Loucy (cell line): ENCODE measurements at regions not wholly inside any gene's neighbourhood (a gene's known extent, or its start where the extent isn't known, plus 50 kb on each side); places are given as distances from the start of the nearest gene placed in this dataset.

ENCODE experiments used
- H2AFZ ChIP-seq: fragments of 200-600 bp; sonication (generic); 2 replicates; pipeline ENCODE4 v1.6.0; 2016; ENCODE audit warnings: antibody characterized with exemption, mild to moderate bottlenecking, low read length, moderate library complexity
- H3F3A ChIP-seq: fragments of 200-600 bp; 2 replicates; pipeline ENCODE4 v1.6.0; 2016; ENCODE audit warnings: antibody characterized with exemption, low read depth, mild to moderate bottlenecking
- H3K27me3 ChIP-seq: fragments of 200-600 bp; sonication (generic); 2 replicates; pipeline ENCODE4 v1.6.1; 2014; ENCODE audit warnings: low read length, mild to moderate bottlenecking; ENCODE audit not compliant: insufficient read depth, poor library complexity, severe bottlenecking
- H3K36me3 ChIP-seq: fragments of 200-600 bp; sonication (generic); 2 replicates; pipeline ENCODE4 v1.6.1; 2016; ENCODE audit warnings: low read length; ENCODE audit not compliant: insufficient read depth
- H3K4me1 ChIP-seq: fragments of 200-600 bp; sonication (generic); 2 replicates; pipeline ENCODE4 v1.5.1; 2014; ENCODE audit warnings: low read length, mild to moderate bottlenecking; ENCODE audit not compliant: insufficient read depth, poor library complexity, severe bottlenecking
- H3K4me2 ChIP-seq: fragments of 200-600 bp; sonication (generic); 2 replicates; pipeline ENCODE4 v1.6.0; 2014; ENCODE audit warnings: antibody characterized with exemption, low read length, low read depth, mild to moderate bottlenecking; ENCODE audit not compliant: poor library complexity, severe bottlenecking
- H3K4me3 ChIP-seq: fragments of 200-600 bp; sonication (generic); 2 replicates; pipeline ENCODE4 v1.5.1; 2014; ENCODE audit warnings: low read length, mild to moderate bottlenecking, mixed read lengths; ENCODE audit not compliant: poor library complexity, severe bottlenecking
- H3K79me2 ChIP-seq: fragments of 200-600 bp; sonication (generic); 2 replicates; pipeline ENCODE4 v1.6.1; 2014; ENCODE audit warnings: low read length; ENCODE audit not compliant: insufficient read depth
- H3K9ac ChIP-seq: fragments of 200-600 bp; sonication (generic); 2 replicates; pipeline ENCODE4 v1.6.0; 2014; ENCODE audit warnings: mild to moderate bottlenecking, low read depth, low read length, moderate library complexity; ENCODE audit not compliant: poor library complexity, severe bottlenecking
- H3K9me2 ChIP-seq: fragments of 200-600 bp; sonication (generic); replicated peaks from 2 replicates; pipeline ENCODE4 v1.6.1; 2016; ENCODE audit warnings: low read depth, low read length, mixed read lengths
- H3K9me3 ChIP-seq: fragments of 200-600 bp; sonication (generic); 2 replicates; pipeline ENCODE4 v1.6.1; 2014; ENCODE audit warnings: mild to moderate bottlenecking, antibody characterized with exemption, low read length, low read depth; ENCODE audit not compliant: insufficient read depth
- H4K20me1 ChIP-seq: fragments of 200-600 bp; sonication (generic); 2 replicates; pipeline ENCODE4 v1.6.0; 2014; ENCODE audit warnings: antibody characterized with exemption, low read length, mild to moderate bottlenecking; ENCODE audit not compliant: insufficient read depth, poor library complexity, severe bottlenecking
- CTCF ChIP-seq: fragments of 200-600 bp; sonication (generic); conservative IDR thresholded peaks from 2 replicates; pipeline ENCODE4 v1.5.1; 2014; ENCODE audit warnings: mild to moderate bottlenecking, antibody characterized with exemption, low read length
- EZH2phosphoT487 ChIP-seq: fragments of 200-600 bp; IDR thresholded peaks from 2 replicates; pipeline ENCODE4 v1.6.1; 2018; ENCODE audit warnings: antibody characterized with exemption, mild to moderate bottlenecking, moderate library complexity, borderline replicate concordance

GRCh38 chr3:73216310-73216709, 154.9 kb downstream of the EBLN2 start:
- TF ChIP-seq CTCF (no peak), EZH2phosphoT487 (no peak)
- H3K9ac ChIP-seq = no peak overlapping the region
- no peaks in the 10 kb centered on the region for H3K9me2 ChIP-seq
- no peak overlapping the region for H3K4me3 ChIP-seq
- H3K4me2 ChIP-seq = no peak overlapping the region
- H3K9me3 ChIP-seq = no peaks in the 10 kb centered on the region
- H3F3A ChIP-seq = no peaks in the 10 kb centered on the region
- no peaks in the 10 kb centered on the region for H3K79me2 ChIP-seq
- no peaks in the 10 kb centered on the region for H3K27me3 ChIP-seq
- no peaks in the 10 kb centered on the region for H3K36me3 ChIP-seq
- no peaks in the 10 kb centered on the region for H4K20me1 ChIP-seq
- no peaks in the 10 kb centered on the region for H3K4me1 ChIP-seq
- H2AFZ ChIP-seq = no peak overlapping the region

- TF ChIP-seq CTCF = no peak
- no peak for TF ChIP-seq EZH2phosphoT487
- H2AFZ ChIP-seq = no peak overlapping the region
Observed at GRCh38 chr3:73222126-73222525, 160.7 kb downstream of the EBLN2 start.

GRCh38 chr3:73225146-73225855, 163.8 kb downstream of the EBLN2 start:
- TF ChIP-seq EZH2phosphoT487 (no peak), CTCF (no peak)
- H3K9me3 ChIP-seq = no peaks in the 10 kb centered on the region
- H3K4me2 ChIP-seq = no peak overlapping the region
- no peaks in the 10 kb centered on the region for H3K9me2 ChIP-seq
- no peaks in the 10 kb centered on the region for H3F3A ChIP-seq
- no peaks in the 10 kb centered on the region for H3K27me3 ChIP-seq
- no peaks in the 10 kb centered on the region for H3K4me1 ChIP-seq
- H3K36me3 ChIP-seq = no peaks in the 10 kb centered on the region
- H2AFZ ChIP-seq = no peak overlapping the region
- H3K4me3 ChIP-seq = no peak overlapping the region
- H3K9ac ChIP-seq = no peak overlapping the region
- H4K20me1 ChIP-seq = no peaks in the 10 kb centered on the region
- H3K79me2 ChIP-seq = no peaks in the 10 kb centered on the region

More at GRCh38 chr3:73222126-73222525, 160.7 kb downstream of the EBLN2 start:
- Histone ChIP-seq H4K20me1 (no peaks in the 10 kb centered on the region), H3K79me2 (no peaks in the 10 kb centered on the region), H3F3A (no peaks in the 10 kb centered on the region), H3K9ac (no peak overlapping the region), H3K36me3 (no peaks in the 10 kb centered on the region), H3K4me1 (no peaks in the 10 kb centered on the region), H3K27me3 (no peaks in the 10 kb centered on the region), H3K9me3 (no peaks in the 10 kb centered on the region), H3K4me2 (no peak overlapping the region), H3K9me2 (no peaks in the 10 kb centered on the region), H3K4me3 (no peak overlapping the region)
